MM.1S (cell line): ENCODE measurements at regions not wholly inside any gene's neighbourhood (a gene's known extent, or its start where the extent isn't known, plus 50 kb on each side); places are given as distances from the start of the nearest gene placed in this dataset.

Experiments
- CTCF ChIP-seq: fragments of 300-600 bp; sonication (generic); IDR thresholded peaks from 2 replicates; pipeline ENCODE4 v1.5.1; 2016; ENCODE audit warnings: antibody characterized with exemption, low read length, mixed read lengths
- EZH2 ChIP-seq: fragments of 300-600 bp; sonication (generic); optimal IDR thresholded peaks from 2 replicates; pipeline ENCODE3; 2017; ENCODE audit warnings: low read depth, mild to moderate bottlenecking, antibody characterized with exemption, low read length, mixed read lengths

- TF ChIP-seq CTCF (no peak), EZH2 (no peak)
Measured at GRCh38 chr9:742914-743589, 98.4 kb upstream of the DMRT1 start.
